ENCODE measurements at regions not wholly inside any gene's neighbourhood (a gene's known extent, or its start where the extent isn't known, plus 50 kb on each side); places are given as distances from the start of the nearest gene placed in this dataset.

- Histone ChIP-seq H3K36me3 (ENCODE audit: control insufficient read depth, insufficient read depth, low read length) (no peaks in the 10 kb centered on the region), H3K4me3 (ENCODE audit: low read length) (no peak overlapping the region), H3K9me3 (ENCODE audit: control insufficient read depth, low read depth, low read length) (no peaks in the 10 kb centered on the region), H3K27me3 (ENCODE audit: control insufficient read depth, insufficient read depth, low read length) (no peaks in the 10 kb centered on the region), H3K4me1 (ENCODE audit: control insufficient read depth, insufficient read depth, low read length) (no peaks in the 10 kb centered on the region), H3K27ac (ENCODE audit: low read length) (no peak overlapping the region)
- no peak for DNase-seq
- WGBS (ENCODE audit: insufficient coverage, low lambda C conversion rate): no CpG with 5 or more reads among the region's 2 CpGs
Measured at GRCh38 chr11:121890377-121890776, 225.6 kb downstream of the BLID start.

GRCh38 chr11:121889931-121890330 is 226.1 kb downstream of the BLID start:
- Histone ChIP-seq H3K4me3 (ENCODE audit: low read length) (no peak overlapping the region), H3K27ac (ENCODE audit: low read length) (no peak overlapping the region), H3K27me3 (ENCODE audit: control insufficient read depth, insufficient read depth, low read length) (no peaks in the 10 kb centered on the region), H3K9me3 (ENCODE audit: control insufficient read depth, low read depth, low read length) (no peaks in the 10 kb centered on the region), H3K4me1 (ENCODE audit: control insufficient read depth, insufficient read depth, low read length) (no peaks in the 10 kb centered on the region), H3K36me3 (ENCODE audit: control insufficient read depth, insufficient read depth, low read length) (no peaks in the 10 kb centered on the region)
- DNase-seq: no peak
- WGBS (ENCODE audit: insufficient coverage, low lambda C conversion rate): 89% methylated on average over 1 of the region's 1 CpG

GRCh38 chr11:121889186-121889585 is 226.8 kb downstream of the BLID start:
- no peaks in the 10 kb centered on the region for H3K9me3 ChIP-seq (ENCODE audit: control insufficient read depth, low read depth, low read length)
- no CpG with 5 or more reads among the region's 6 CpGs for WGBS (ENCODE audit: insufficient coverage, low lambda C conversion rate)
- no peaks in the 10 kb centered on the region for H3K36me3 ChIP-seq (ENCODE audit: control insufficient read depth, insufficient read depth, low read length)
- H3K4me1 ChIP-seq (ENCODE audit: control insufficient read depth, insufficient read depth, low read length): no peaks in the 10 kb centered on the region
- no peak overlapping the region for H3K4me3 ChIP-seq (ENCODE audit: low read length)
- no peaks in the 10 kb centered on the region for H3K27me3 ChIP-seq (ENCODE audit: control insufficient read depth, insufficient read depth, low read length)
- no peak for DNase-seq
- no peak overlapping the region for H3K27ac ChIP-seq (ENCODE audit: low read length)

- H3K27ac ChIP-seq (ENCODE audit: low read length): no peak overlapping the region
- no peaks in the 10 kb centered on the region for H3K36me3 ChIP-seq (ENCODE audit: control insufficient read depth, insufficient read depth, low read length)
- no peaks in the 10 kb centered on the region for H3K27me3 ChIP-seq (ENCODE audit: control insufficient read depth, insufficient read depth, low read length)
- WGBS (ENCODE audit: insufficient coverage, low lambda C conversion rate): 100% methylated on average over 1 of the region's 4 CpGs
- H3K4me3 ChIP-seq (ENCODE audit: low read length): no peak overlapping the region
- DNase-seq: no peak
- H3K9me3 ChIP-seq (ENCODE audit: control insufficient read depth, low read depth, low read length): no peaks in the 10 kb centered on the region
- H3K4me1 ChIP-seq (ENCODE audit: control insufficient read depth, insufficient read depth, low read length): no peaks in the 10 kb centered on the region
Measured at GRCh38 chr11:121887976-121888557, 227.9 kb downstream of the BLID start.

GRCh38 chr11:121887569-121887968 is 228.4 kb downstream of the BLID start:
- no peak overlapping the region for H3K4me3 ChIP-seq (ENCODE audit: low read length)
- 80% methylated on average over 1 of the region's 3 CpGs for WGBS (ENCODE audit: insufficient coverage, low lambda C conversion rate)
- H3K27ac ChIP-seq (ENCODE audit: low read length): no peak overlapping the region
- no peak for DNase-seq
- H3K9me3 ChIP-seq (ENCODE audit: control insufficient read depth, low read depth, low read length): no peaks in the 10 kb centered on the region
- H3K27me3 ChIP-seq (ENCODE audit: control insufficient read depth, insufficient read depth, low read length): no peaks in the 10 kb centered on the region
- H3K36me3 ChIP-seq (ENCODE audit: control insufficient read depth, insufficient read depth, low read length): no peaks in the 10 kb centered on the region
- H3K4me1 ChIP-seq (ENCODE audit: control insufficient read depth, insufficient read depth, low read length): no peaks in the 10 kb centered on the region

- Histone ChIP-seq H3K4me3 (ENCODE audit: low read length) (no peak overlapping the region), H3K9me3 (ENCODE audit: control insufficient read depth, low read depth, low read length) (no peaks in the 10 kb centered on the region), H3K36me3 (ENCODE audit: control insufficient read depth, insufficient read depth, low read length) (no peaks in the 10 kb centered on the region), H3K27ac (ENCODE audit: low read length) (no peak overlapping the region), H3K27me3 (ENCODE audit: control insufficient read depth, insufficient read depth, low read length) (no peaks in the 10 kb centered on the region), H3K4me1 (ENCODE audit: control insufficient read depth, insufficient read depth, low read length) (no peaks in the 10 kb centered on the region)
- 100% methylated on average over 1 of the region's 2 CpGs for WGBS (ENCODE audit: insufficient coverage, low lambda C conversion rate)
- no peak for DNase-seq
Measured at GRCh38 chr11:121886996-121887395, 229.0 kb downstream of the BLID start.

- H3K4me3 ChIP-seq (ENCODE audit: low read length): no peak overlapping the region
- WGBS (ENCODE audit: insufficient coverage, low lambda C conversion rate): 80% methylated on average over 1 of the region's 8 CpGs
- H3K4me1 ChIP-seq (ENCODE audit: control insufficient read depth, insufficient read depth, low read length): no peaks in the 10 kb centered on the region
- DNase-seq: no peak
- no peaks in the 10 kb centered on the region for H3K27me3 ChIP-seq (ENCODE audit: control insufficient read depth, insufficient read depth, low read length)
- H3K27ac ChIP-seq (ENCODE audit: low read length): no peak overlapping the region
- no peaks in the 10 kb centered on the region for H3K9me3 ChIP-seq (ENCODE audit: control insufficient read depth, low read depth, low read length)
- H3K36me3 ChIP-seq (ENCODE audit: control insufficient read depth, insufficient read depth, low read length): no peaks in the 10 kb centered on the region
Measured at GRCh38 chr11:121886005-121886734, 229.8 kb downstream of the BLID start.

- H3K27ac ChIP-seq (ENCODE audit: low read length): no peak overlapping the region
- H3K4me1 ChIP-seq (ENCODE audit: control insufficient read depth, insufficient read depth, low read length): no peaks in the 10 kb centered on the region
- H3K36me3 ChIP-seq (ENCODE audit: control insufficient read depth, insufficient read depth, low read length): no peaks in the 10 kb centered on the region
- H3K4me3 ChIP-seq (ENCODE audit: low read length): no peak overlapping the region
- DNase-seq: no peak
- no peaks in the 10 kb centered on the region for H3K27me3 ChIP-seq (ENCODE audit: control insufficient read depth, insufficient read depth, low read length)
- 100% methylated on average over 1 of the region's 2 CpGs for WGBS (ENCODE audit: insufficient coverage, low lambda C conversion rate)
- no peaks in the 10 kb centered on the region for H3K9me3 ChIP-seq (ENCODE audit: control insufficient read depth, low read depth, low read length)
Measured at GRCh38 chr11:121884626-121885025, 231.4 kb downstream of the BLID start.

- no peak for DNase-seq
- H3K4me3 ChIP-seq (ENCODE audit: low read length): no peak overlapping the region
- H3K27me3 ChIP-seq (ENCODE audit: control insufficient read depth, insufficient read depth, low read length): no peaks in the 10 kb centered on the region
- H3K27ac ChIP-seq (ENCODE audit: low read length): no peak overlapping the region
- no peaks in the 10 kb centered on the region for H3K36me3 ChIP-seq (ENCODE audit: control insufficient read depth, insufficient read depth, low read length)
- no peaks in the 10 kb centered on the region for H3K4me1 ChIP-seq (ENCODE audit: control insufficient read depth, insufficient read depth, low read length)
- WGBS (ENCODE audit: insufficient coverage, low lambda C conversion rate): no CpG with 5 or more reads among the region's 4 CpGs
- no peaks in the 10 kb centered on the region for H3K9me3 ChIP-seq (ENCODE audit: control insufficient read depth, low read depth, low read length)
Measured at GRCh38 chr11:121881806-121882205, 234.2 kb downstream of the BLID start.

GRCh38 chr11:121877152-121877551 is 238.9 kb downstream of the BLID start:
- no peaks in the 10 kb centered on the region for H3K27me3 ChIP-seq (ENCODE audit: control insufficient read depth, insufficient read depth, low read length)
- 85% methylated on average over 3 of the region's 6 CpGs for WGBS (ENCODE audit: insufficient coverage, low lambda C conversion rate)
- H3K36me3 ChIP-seq (ENCODE audit: control insufficient read depth, insufficient read depth, low read length): no peaks in the 10 kb centered on the region
- H3K9me3 ChIP-seq (ENCODE audit: control insufficient read depth, low read depth, low read length): no peaks in the 10 kb centered on the region
- H3K27ac ChIP-seq (ENCODE audit: low read length): no peak overlapping the region
- H3K4me1 ChIP-seq (ENCODE audit: control insufficient read depth, insufficient read depth, low read length): no peaks in the 10 kb centered on the region
- DNase-seq: no peak
- H3K4me3 ChIP-seq (ENCODE audit: low read length): no peak overlapping the region

- Histone ChIP-seq H3K4me1 (ENCODE audit: control insufficient read depth, insufficient read depth, low read length) (no peaks in the 10 kb centered on the region), H3K36me3 (ENCODE audit: control insufficient read depth, insufficient read depth, low read length) (no peaks in the 10 kb centered on the region), H3K9me3 (ENCODE audit: control insufficient read depth, low read depth, low read length) (no peaks in the 10 kb centered on the region), H3K27ac (ENCODE audit: low read length) (no peak overlapping the region), H3K4me3 (ENCODE audit: low read length) (no peak overlapping the region), H3K27me3 (ENCODE audit: control insufficient read depth, insufficient read depth, low read length) (no peaks in the 10 kb centered on the region)
- WGBS (ENCODE audit: insufficient coverage, low lambda C conversion rate): 100% methylated on average over 1 of the region's 4 CpGs
- DNase-seq: no peak
Measured at GRCh38 chr11:121873766-121874165, 242.2 kb downstream of the BLID start.
